ENCODE measurements at regions not wholly inside any gene's neighbourhood (a gene's known extent, or its start where the extent isn't known, plus 50 kb on each side); places are given as distances from the start of the nearest gene placed in this dataset.

DNA sequence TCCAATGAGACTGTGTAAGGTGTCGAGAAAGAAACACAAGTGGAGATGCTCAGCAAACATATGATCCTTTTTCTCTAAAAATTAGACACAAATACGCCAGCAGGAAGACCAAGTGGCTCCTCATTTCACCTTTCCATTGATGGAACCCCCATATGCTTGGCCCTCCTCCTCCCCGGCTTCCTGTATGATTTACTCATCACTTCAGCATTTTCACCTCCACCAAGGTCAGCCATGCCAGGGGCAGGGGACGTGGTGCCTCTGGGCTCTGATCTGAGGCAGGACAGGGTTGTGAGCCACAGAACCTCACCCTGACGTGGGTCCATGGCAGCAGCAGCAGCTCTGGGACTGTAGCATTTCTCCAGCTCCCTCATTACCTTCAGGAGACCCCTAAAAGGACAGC is 116.8 kb upstream of the PFKP start:
- DNase-seq, result no peak
- Histone ChIP-seq H3K27me3 (no peaks in the 10 kb centered on the region), H3K4me1 (no peaks in the 10 kb centered on the region), H3K4me3 (no peak overlapping the region), H3K36me3 (ENCODE audit: low read depth, missing control alignments) (no peaks in the 10 kb centered on the region), H3K27ac (no peak overlapping the region), H3K9me3 (no peaks in the 10 kb centered on the region)
- WGBS, 2 donors, result 72 to 74% methylated on average over 5 of the region's 5 CpGs
- intact Hi-C loops (cut with DNase I; ENCODE audit: low total_unique reads), result no loop called here
- TF ChIP-seq POLR2A (IDR thresholded peaks at IDR 0.05), result no peak
- TF ChIP-seq, protein P1, sequence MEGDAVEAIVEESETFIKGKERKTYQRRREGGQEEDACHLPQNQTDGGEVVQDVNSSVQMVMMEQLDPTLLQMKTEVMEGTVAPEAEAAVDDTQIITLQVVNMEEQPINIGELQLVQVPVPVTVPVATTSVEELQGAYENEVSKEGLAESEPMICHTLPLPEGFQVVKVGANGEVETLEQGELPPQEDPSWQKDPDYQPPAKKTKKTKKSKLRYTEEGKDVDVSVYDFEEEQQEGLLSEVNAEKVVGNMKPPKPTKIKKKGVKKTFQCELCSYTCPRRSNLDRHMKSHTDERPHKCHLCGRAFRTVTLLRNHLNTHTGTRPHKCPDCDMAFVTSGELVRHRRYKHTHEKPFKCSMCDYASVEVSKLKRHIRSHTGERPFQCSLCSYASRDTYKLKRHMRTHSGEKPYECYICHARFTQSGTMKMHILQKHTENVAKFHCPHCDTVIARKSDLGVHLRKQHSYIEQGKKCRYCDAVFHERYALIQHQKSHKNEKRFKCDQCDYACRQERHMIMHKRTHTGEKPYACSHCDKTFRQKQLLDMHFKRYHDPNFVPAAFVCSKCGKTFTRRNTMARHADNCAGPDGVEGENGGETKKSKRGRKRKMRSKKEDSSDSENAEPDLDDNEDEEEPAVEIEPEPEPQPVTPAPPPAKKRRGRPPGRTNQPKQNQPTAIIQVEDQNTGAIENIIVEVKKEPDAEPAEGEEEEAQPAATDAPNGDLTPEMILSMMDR (IDR thresholded peaks at IDR 0.05), result no peak

DNA sequence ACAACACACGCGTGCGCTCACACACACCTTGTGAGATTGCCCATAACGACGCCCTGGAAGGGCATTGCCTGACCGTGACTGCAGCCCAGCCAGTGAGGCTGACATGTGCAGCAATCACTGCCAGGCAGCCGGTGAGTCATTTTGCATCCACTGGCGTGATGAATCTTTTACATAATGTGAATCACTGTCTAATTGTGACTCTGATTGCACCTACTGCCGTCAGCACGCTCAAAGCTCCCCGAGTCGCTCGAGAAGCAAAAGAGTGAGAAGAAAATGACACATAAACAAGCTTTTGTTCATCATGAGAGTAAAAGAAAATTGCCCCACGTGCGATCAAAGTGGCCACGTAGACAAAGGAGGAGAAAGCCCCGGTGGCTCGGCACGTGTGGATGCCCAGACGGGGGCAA is 117.4 kb upstream of the PFKP start:
- TF ChIP-seq, protein P1 (IDR thresholded peaks at IDR 0.05), result no peak
- TF ChIP-seq POLR2A (IDR thresholded peaks at IDR 0.05), result no peak
- no peak overlapping the region for H3K27ac ChIP-seq
- no peaks in the 10 kb centered on the region for H3K9me3 ChIP-seq
- intact Hi-C loops (cut with DNase I; ENCODE audit: low total_unique reads), result no loop called here
- 62 to 84% methylated on average over 20 of the region's 20 CpGs for WGBS, 2 donors
- no peak overlapping the region for H3K4me3 ChIP-seq
- no peaks in the 10 kb centered on the region for H3K4me1 ChIP-seq
- no peaks in the 10 kb centered on the region for H3K36me3 ChIP-seq (ENCODE audit: low read depth, missing control alignments)
- no peaks in the 10 kb centered on the region for H3K27me3 ChIP-seq
- no peak for DNase-seq

DNA sequence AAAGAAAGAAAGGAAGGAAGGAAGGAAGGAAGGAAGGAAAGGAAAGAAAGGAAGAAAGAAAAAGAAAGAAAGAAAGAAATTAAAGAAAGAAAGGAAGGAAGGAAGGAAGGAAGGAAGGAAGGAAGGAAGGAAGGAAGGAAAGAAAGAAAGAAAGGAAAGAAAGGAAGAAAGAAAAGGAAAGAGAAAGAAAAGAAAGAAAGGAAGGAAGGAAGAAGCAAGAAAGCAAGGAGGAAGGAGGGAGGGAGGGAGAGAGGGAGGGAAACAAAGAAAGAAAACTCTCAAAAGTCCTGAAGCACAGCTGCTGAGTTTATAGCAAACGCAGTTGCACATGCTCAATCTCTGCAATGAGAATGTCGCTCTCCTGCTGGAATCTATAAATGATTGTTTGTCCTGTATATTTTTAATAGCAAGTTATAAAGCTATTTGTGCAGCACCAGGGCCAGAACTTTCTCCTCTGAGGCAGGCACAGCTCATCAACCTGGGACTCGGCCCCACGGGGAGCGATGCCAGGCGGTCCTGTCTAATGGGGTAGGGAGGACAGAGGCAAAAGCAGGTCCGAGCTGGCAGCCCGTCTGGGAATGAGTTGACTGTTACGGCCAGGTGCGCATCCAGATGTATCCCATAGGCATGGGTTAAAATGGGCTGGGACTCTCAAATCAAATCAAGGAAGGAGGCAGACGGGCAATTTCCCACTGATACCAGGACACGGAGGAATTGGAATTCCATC is 118.0 kb upstream of the PFKP start:
- H3K9me3 ChIP-seq, result no peaks in the 10 kb centered on the region
- no peaks in the 10 kb centered on the region for H3K4me1 ChIP-seq
- intact Hi-C loops (cut with DNase I; ENCODE audit: low total_unique reads), result no loop called here
- 67 to 77% methylated on average over 12 of the region's 12 CpGs for WGBS, 2 donors
- no peak for TF ChIP-seq POLR2A (IDR thresholded peaks at IDR 0.05)
- TF ChIP-seq, protein P1 (IDR thresholded peaks at IDR 0.05), result no peak
- H3K36me3 ChIP-seq (ENCODE audit: low read depth, missing control alignments), result no peaks in the 10 kb centered on the region
- H3K4me3 ChIP-seq, result no peak overlapping the region
- DNase-seq, result no peak
- no peaks in the 10 kb centered on the region for H3K27me3 ChIP-seq
- no peak overlapping the region for H3K27ac ChIP-seq

DNA sequence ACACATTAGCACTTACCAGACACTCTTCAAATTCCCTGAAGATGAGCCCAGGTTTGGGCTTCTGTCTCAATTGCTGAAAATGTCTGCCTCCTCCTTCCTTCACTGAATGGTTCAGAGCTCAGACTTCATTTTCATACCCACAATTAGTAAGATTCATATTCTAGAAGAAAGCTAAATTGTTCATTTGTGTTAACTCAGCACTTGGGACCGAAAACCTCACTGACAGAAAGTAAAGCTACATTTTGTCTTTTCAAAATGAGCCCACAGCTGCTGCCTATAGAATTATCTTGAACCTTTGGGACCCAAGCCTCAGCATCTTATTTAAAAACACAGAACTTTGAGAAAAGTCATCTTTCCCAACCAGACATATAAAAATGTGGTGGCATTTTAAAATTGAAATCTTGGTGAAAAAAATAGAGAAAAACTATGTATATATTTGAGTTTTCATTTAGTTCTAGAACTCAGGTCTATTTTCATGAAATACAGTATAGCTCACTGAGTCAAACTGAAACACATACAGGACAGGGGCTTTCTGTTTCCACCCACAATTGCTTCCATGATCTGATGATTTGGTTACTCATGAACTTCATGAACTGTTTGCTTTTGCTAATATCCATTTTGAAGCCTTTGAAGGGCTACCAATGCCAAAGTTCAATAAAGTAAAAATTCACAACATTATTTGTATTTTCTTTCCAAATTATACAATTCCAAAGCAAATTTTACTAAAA is 119.1 kb upstream of the PFKP start:
- H3K4me1 ChIP-seq, result no peaks in the 10 kb centered on the region
- TF ChIP-seq, protein P1 (IDR thresholded peaks at IDR 0.05), result no peak
- TF ChIP-seq POLR2A (IDR thresholded peaks at IDR 0.05), result no peak
- no peaks in the 10 kb centered on the region for H3K36me3 ChIP-seq (ENCODE audit: low read depth, missing control alignments)
- intact Hi-C loops (cut with DNase I; ENCODE audit: low total_unique reads), result no loop called here
- WGBS, 2 donors, result 96 to 98% methylated on average over 1 of the region's 1 CpG
- no peaks in the 10 kb centered on the region for H3K27me3 ChIP-seq
- H3K4me3 ChIP-seq, result no peak overlapping the region
- DNase-seq, result no peak
- no peak overlapping the region for H3K27ac ChIP-seq
- H3K9me3 ChIP-seq, result no peaks in the 10 kb centered on the region
